Tibial nerve (tissue), 4 donors: ENCODE measurements at regions not wholly inside any gene's neighbourhood (a gene's known extent, or its start where the extent isn't known, plus 50 kb on each side); places are given as distances from the start of the nearest gene placed in this dataset.

Experiments
- EP300 ChIP-seq, 2 donors: sonication (generic); formaldehyde crosslinking; IDR thresholded peaks; one replicate each; pipeline ENCODE4 v1.6.1; 2017; ENCODE audit warnings: antibody characterized with exemption in 2 of 2, mild to moderate bottlenecking in 1 of 2
- POLR2A ChIP-seq, 2 donors: fragments of 450-650 bp; IDR thresholded peaks; one replicate each; pipeline ENCODE4 v1.6.1; 2017; ENCODE audit warnings: antibody characterized with exemption in 2 of 2, mild to moderate bottlenecking in 2 of 2, moderate library complexity in 2 of 2
- TF ChIP-seq, protein P1 (sequence below), 5 experiments: fragments of 200-600 bp in 3 of 5; fragments of 450-650 bp in 2 of 5; sonication (generic) in 3 of 5; IDR thresholded peaks; one replicate each; pipeline ENCODE4 v1.5.1; 2016 to 2019; ENCODE audit warnings: antibody characterized with exemption in 5 of 5, mild to moderate bottlenecking in 3 of 5, moderate library complexity in 2 of 5

DNA sequence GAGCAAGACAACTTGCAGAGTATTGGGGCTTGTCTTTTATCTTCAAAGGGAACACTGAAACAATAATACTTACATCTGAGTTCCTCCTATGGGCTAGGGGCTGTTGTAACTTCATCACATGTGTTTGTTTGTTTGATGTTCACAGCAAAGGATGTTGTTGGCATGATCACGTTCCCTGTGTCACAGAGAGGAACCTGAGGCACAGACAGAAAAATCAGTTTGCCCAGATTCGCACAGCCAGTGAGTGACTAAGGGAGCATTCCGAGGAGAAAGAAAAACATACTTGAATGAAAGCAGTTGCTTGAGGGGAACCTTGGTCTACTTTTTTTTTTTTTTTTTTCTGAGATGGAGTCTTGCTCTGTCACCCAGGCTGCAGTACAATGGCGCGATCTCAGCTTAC lies 87.2 kb upstream of the PFKP start:
- TF ChIP-seq, protein P1, sequence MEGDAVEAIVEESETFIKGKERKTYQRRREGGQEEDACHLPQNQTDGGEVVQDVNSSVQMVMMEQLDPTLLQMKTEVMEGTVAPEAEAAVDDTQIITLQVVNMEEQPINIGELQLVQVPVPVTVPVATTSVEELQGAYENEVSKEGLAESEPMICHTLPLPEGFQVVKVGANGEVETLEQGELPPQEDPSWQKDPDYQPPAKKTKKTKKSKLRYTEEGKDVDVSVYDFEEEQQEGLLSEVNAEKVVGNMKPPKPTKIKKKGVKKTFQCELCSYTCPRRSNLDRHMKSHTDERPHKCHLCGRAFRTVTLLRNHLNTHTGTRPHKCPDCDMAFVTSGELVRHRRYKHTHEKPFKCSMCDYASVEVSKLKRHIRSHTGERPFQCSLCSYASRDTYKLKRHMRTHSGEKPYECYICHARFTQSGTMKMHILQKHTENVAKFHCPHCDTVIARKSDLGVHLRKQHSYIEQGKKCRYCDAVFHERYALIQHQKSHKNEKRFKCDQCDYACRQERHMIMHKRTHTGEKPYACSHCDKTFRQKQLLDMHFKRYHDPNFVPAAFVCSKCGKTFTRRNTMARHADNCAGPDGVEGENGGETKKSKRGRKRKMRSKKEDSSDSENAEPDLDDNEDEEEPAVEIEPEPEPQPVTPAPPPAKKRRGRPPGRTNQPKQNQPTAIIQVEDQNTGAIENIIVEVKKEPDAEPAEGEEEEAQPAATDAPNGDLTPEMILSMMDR (IDR thresholded peaks at IDR 0.05) = no peak
- TF ChIP-seq POLR2A (IDR thresholded peaks at IDR 0.05) (no peak), EP300 (IDR thresholded peaks at IDR 0.05) (no peak)
